Osteoblast (primary cell): ENCODE measurements at regions not wholly inside any gene's neighbourhood (a gene's known extent, or its start where the extent isn't known, plus 50 kb on each side); places are given as distances from the start of the nearest gene placed in this dataset.

ENCODE experiments used
- DNase-seq: peaks from one replicate; pipeline ENCODE4 v3.0.0; 2011; ENCODE audit warnings: low spot score, mixed read lengths; ENCODE audit not compliant: insufficient read length; ENCODE audit errors: missing footprints
- H2AFZ ChIP-seq: 2 replicates; pipeline ENCODE4 v1.6.0; 2011; ENCODE audit warnings: mild to moderate bottlenecking, low read length
- H3K27ac ChIP-seq: 2 replicates; pipeline ENCODE4 v1.5.1; 2011; ENCODE audit warnings: mild to moderate bottlenecking, low read depth, low read length, moderate library complexity
- H3K27me3 ChIP-seq: 2 replicates; pipeline ENCODE4 v1.6.0; 2012; ENCODE audit warnings: mild to moderate bottlenecking, control low read depth, inconsistent platforms, low read length, moderate library complexity; ENCODE audit not compliant: insufficient read depth
- H3K36me3 ChIP-seq: 2 replicates; pipeline ENCODE4 v1.5.1; 2011; ENCODE audit warnings: mild to moderate bottlenecking, low read length, control low read depth, moderate library complexity; ENCODE audit not compliant: insufficient read depth
- H3K4me1 ChIP-seq: 2 replicates; pipeline ENCODE4 v1.5.1; 2011; ENCODE audit warnings: mild to moderate bottlenecking, low read length, control low read depth, moderate library complexity; ENCODE audit not compliant: insufficient read depth
- H3K4me2 ChIP-seq: 2 replicates; pipeline ENCODE4 v1.6.0; 2011; ENCODE audit warnings: mild to moderate bottlenecking, low read length; ENCODE audit not compliant: insufficient read depth
- H3K4me3 ChIP-seq: fragments of 200-600 bp; sonication (generic); 3 replicates; pipeline ENCODE4 v1.5.1; 2012; ENCODE audit warnings: mild to moderate bottlenecking, low read length, inconsistent platforms; ENCODE audit not compliant: insufficient read depth
- H3K79me2 ChIP-seq: 2 replicates; pipeline ENCODE4 v1.6.0; 2012; ENCODE audit warnings: mild to moderate bottlenecking, low read length, control low read depth, inconsistent platforms; ENCODE audit not compliant: insufficient read depth
- H3K9me3 ChIP-seq: 2 replicates; pipeline ENCODE4 v1.5.1; 2011; ENCODE audit warnings: low read depth, low read length, control low read depth
- H4K20me1 ChIP-seq: 2 replicates; pipeline ENCODE4 v1.6.0; 2012; ENCODE audit warnings: mild to moderate bottlenecking, low read length, control low read depth; ENCODE audit not compliant: insufficient read depth
- CTCF ChIP-seq: IDR thresholded peaks from 2 replicates; pipeline ENCODE4 v1.5.1; 2011; ENCODE audit warnings: mild to moderate bottlenecking, low read depth, low read length, moderate library complexity; ENCODE audit errors: extremely low read depth

GRCh38 chr15:55113736-55114135 lies 83.0 kb downstream of the RSL24D1 start:
- DNase-seq: no peak
- no peak overlapping the region for H2AFZ ChIP-seq
- no peaks in the 10 kb centered on the region for H3K27me3 ChIP-seq
- H3K79me2 ChIP-seq: no peaks in the 10 kb centered on the region
- no peaks in the 10 kb centered on the region for H3K4me1 ChIP-seq
- H3K9me3 ChIP-seq: no peaks in the 10 kb centered on the region
- H4K20me1 ChIP-seq: no peaks in the 10 kb centered on the region
- H3K27ac ChIP-seq: no peak overlapping the region
- TF ChIP-seq CTCF: no peak
- no peak overlapping the region for H3K4me3 ChIP-seq
- H3K36me3 ChIP-seq: no peaks in the 10 kb centered on the region
- H3K4me2 ChIP-seq: no peak overlapping the region

GRCh38 chr15:55112706-55113105 lies 84.0 kb downstream of the RSL24D1 start:
- H4K20me1 ChIP-seq: no peaks in the 10 kb centered on the region
- H3K4me2 ChIP-seq: no peak overlapping the region
- H3K27me3 ChIP-seq: no peaks in the 10 kb centered on the region
- no peaks in the 10 kb centered on the region for H3K79me2 ChIP-seq
- H3K4me3 ChIP-seq: no peak overlapping the region
- H3K9me3 ChIP-seq: no peaks in the 10 kb centered on the region
- H2AFZ ChIP-seq: no peak overlapping the region
- no peak for TF ChIP-seq CTCF
- no peak overlapping the region for H3K27ac ChIP-seq
- DNase-seq: peak; percentile 38
- H3K36me3 ChIP-seq: no peaks in the 10 kb centered on the region
- H3K4me1 ChIP-seq: no peaks in the 10 kb centered on the region

- no peak for TF ChIP-seq CTCF
- Histone ChIP-seq H3K27me3 (no peaks in the 10 kb centered on the region), H3K4me1 (no peaks in the 10 kb centered on the region), H3K36me3 (no peaks in the 10 kb centered on the region), H3K4me3 (no peak overlapping the region), H3K79me2 (no peaks in the 10 kb centered on the region), H3K4me2 (no peak overlapping the region), H4K20me1 (no peaks in the 10 kb centered on the region), H3K9me3 (no peaks in the 10 kb centered on the region), H2AFZ (no peak overlapping the region), H3K27ac (no peak overlapping the region)
- DNase-seq: no peak
Measured at GRCh38 chr15:55110446-55110845, 86.3 kb downstream of the RSL24D1 start.

- H3K4me2 ChIP-seq: no peak overlapping the region
- H3K36me3 ChIP-seq: no peaks in the 10 kb centered on the region
- TF ChIP-seq CTCF: peak; percentile 79
- H3K4me1 ChIP-seq: no peaks in the 10 kb centered on the region
- H2AFZ ChIP-seq: no peak overlapping the region
- H3K4me3 ChIP-seq: no peak overlapping the region
- H4K20me1 ChIP-seq: no peaks in the 10 kb centered on the region
- H3K27ac ChIP-seq: no peak overlapping the region
- peak; percentile 58 for DNase-seq
- H3K9me3 ChIP-seq: no peaks in the 10 kb centered on the region
- no peaks in the 10 kb centered on the region for H3K79me2 ChIP-seq
- H3K27me3 ChIP-seq: no peaks in the 10 kb centered on the region
Measured at GRCh38 chr15:55108858-55109518, 87.8 kb downstream of the RSL24D1 start.
